Keratinocyte (primary cell): ENCODE measurements at regions not wholly inside any gene's neighbourhood (a gene's known extent, or its start where the extent isn't known, plus 50 kb on each side); places are given as distances from the start of the nearest gene placed in this dataset.

ENCODE experiments used
- EZH2 ChIP-seq: IDR thresholded peaks from one replicate; pipeline ENCODE4 v1.6.1; 2012; ENCODE audit warnings: inconsistent platforms, mild to moderate bottlenecking, low read length, moderate library complexity
- TF ChIP-seq, protein P1 (sequence below), 3 experiments: IDR thresholded peaks in 1 of 3; conservative IDR thresholded peaks in 1 of 3; optimal IDR thresholded peaks in 1 of 3; 2 replicates in 2 of 3; 3 replicates in 1 of 3; pipeline versions ENCODE3 to v1.5.1; 2011; ENCODE audit warnings: low read length in 3 of 3, mild to moderate bottlenecking in 3 of 3, moderate library complexity in 2 of 3, control low read depth in 1 of 3, inconsistent platforms in 1 of 3; ENCODE audit not compliant: insufficient read depth in 2 of 3; ENCODE audit errors: extremely low read depth in 1 of 3

DNA sequence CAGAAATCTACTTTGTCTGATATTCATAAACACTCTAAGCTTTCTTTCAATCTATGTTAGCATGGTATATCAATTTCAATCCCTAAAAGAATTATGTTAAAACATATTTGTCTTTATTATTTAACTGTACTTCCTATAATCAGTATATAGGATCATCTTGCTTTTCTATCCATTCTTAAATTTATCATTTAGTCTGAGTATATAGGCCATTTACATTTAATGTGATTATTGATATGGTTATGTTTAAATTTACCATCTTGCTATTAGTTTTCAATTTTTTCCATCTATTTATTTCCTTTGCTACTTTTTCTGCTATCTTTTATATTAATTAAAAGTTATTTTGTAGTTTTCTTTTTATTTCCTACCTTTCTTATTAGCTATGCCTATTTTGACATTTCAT, 174.8 kb upstream of the MBNL1 start:
- TF ChIP-seq, protein P1, sequence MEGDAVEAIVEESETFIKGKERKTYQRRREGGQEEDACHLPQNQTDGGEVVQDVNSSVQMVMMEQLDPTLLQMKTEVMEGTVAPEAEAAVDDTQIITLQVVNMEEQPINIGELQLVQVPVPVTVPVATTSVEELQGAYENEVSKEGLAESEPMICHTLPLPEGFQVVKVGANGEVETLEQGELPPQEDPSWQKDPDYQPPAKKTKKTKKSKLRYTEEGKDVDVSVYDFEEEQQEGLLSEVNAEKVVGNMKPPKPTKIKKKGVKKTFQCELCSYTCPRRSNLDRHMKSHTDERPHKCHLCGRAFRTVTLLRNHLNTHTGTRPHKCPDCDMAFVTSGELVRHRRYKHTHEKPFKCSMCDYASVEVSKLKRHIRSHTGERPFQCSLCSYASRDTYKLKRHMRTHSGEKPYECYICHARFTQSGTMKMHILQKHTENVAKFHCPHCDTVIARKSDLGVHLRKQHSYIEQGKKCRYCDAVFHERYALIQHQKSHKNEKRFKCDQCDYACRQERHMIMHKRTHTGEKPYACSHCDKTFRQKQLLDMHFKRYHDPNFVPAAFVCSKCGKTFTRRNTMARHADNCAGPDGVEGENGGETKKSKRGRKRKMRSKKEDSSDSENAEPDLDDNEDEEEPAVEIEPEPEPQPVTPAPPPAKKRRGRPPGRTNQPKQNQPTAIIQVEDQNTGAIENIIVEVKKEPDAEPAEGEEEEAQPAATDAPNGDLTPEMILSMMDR (optimal IDR thresholded peaks at IDR 0.05 in 1 of 3, IDR thresholded peaks at IDR 0.05 in 1 of 3, conservative IDR thresholded peaks at IDR 0.05 in 1 of 3; ENCODE audit: extremely low read depth in 1 of 3, insufficient read depth in 2 of 3, low read length in 3 of 3): no peak
- no peak for TF ChIP-seq EZH2
